HCT116 (cell line): ENCODE measurements at regions not wholly inside any gene's neighbourhood (a gene's known extent, or its start where the extent isn't known, plus 50 kb on each side); places are given as distances from the start of the nearest gene placed in this dataset.
A peak's percentile ranks its signal among the peaks of the same experiment; 100 is the strongest.

Experiments used
- ATAC-seq: fragments of 200-7000 bp; cut with Tn5 transposase; 2 replicates; pipeline ENCODE4 v1.9.1; 2020; ENCODE audit warnings: mild to moderate bottlenecking, moderate library complexity
- BruUV-seq: library from RNA; stranded (reverse); fragments of 400-500 nt; replicated peaks from 2 replicates; lab custom pipeline; 2021; lab: Mats Ljungman, UMichigan
- CTCF ChIA-PET: fragments of 300-600 bp; sonication (Branson Sonifier 250); formaldehyde crosslinking; loops from one replicate; lab custom pipeline; 2021; ENCODE audit warnings: antibody characterized with exemption; lab: Charles Lee
- POLR2A ChIA-PET: fragments of 300-600, 350-600 bp; sonication (Branson Sonifier 250); formaldehyde crosslinking; loops from one replicate; lab custom pipeline; 2021; ENCODE audit warnings: antibody characterized with exemption; lab: Charles Lee
- RAD21 ChIA-PET, 2 experiments: fragments of 300-600 bp; sonication (Branson Sonifier 250); formaldehyde crosslinking; loops; one replicate each; lab custom pipeline; 2023; ENCODE audit warnings: low total read pairs in 2 of 2; ENCODE audit not compliant: uncharacterized antibody in 2 of 2, unreplicated experiment in 2 of 2, low non-redundant PET in 1 of 2; lab: Charles Lee
- DNase-seq: peaks from one replicate; pipeline ENCODE4 v3.0.0-alpha.2; 2010; ENCODE audit warnings: low read depth, low spot score
- H2AFZ ChIP-seq: fragments of 200-600 bp; shearing (Covaris generic), sonication (generic); 2 replicates; pipeline ENCODE4 v1.6.1; 2017; ENCODE audit warnings: low read depth, mixed run types, mixed read lengths, antibody characterized with exemption, low read length; ENCODE audit not compliant: poor library complexity, severe bottlenecking
- H3K27ac ChIP-seq: 2 replicates; pipeline ENCODE4 v1.5.1; 2012; ENCODE audit warnings: low read depth, low read length
- H3K27me3 ChIP-seq: fragments of 200-600 bp; sonication (generic); 2 replicates; pipeline ENCODE4 v1.6.1; 2016; ENCODE audit warnings: mixed run types, low read length, mixed read lengths; ENCODE audit not compliant: insufficient read depth
- H3K36me3 ChIP-seq, 2 experiments: fragments of 200-500 bp in 1 of 2; fragments of 200-600 bp in 1 of 2; sonication (Bioruptor generic) in 1 of 2; sonication (generic) in 1 of 2; 2 replicates each; pipeline versions ENCODE4 v1.5.1 to v1.6.1; 2014 to 2016; ENCODE audit warnings: low read length in 2 of 2, inconsistent platforms in 1 of 2, mixed read lengths in 1 of 2, mixed run types in 1 of 2; ENCODE audit not compliant: insufficient read depth in 2 of 2, control insufficient read depth in 1 of 2
- H3K4me1 ChIP-seq, 2 experiments: fragments of 200-600 bp in 1 of 2; sonication (generic) in 1 of 2; 2 replicates each; pipeline versions ENCODE4 v1.5.1 to v1.6.1; 2012 to 2017; ENCODE audit warnings: low read length in 2 of 2, inconsistent platforms in 1 of 2, mild to moderate bottlenecking in 1 of 2, mixed read lengths in 1 of 2, mixed run types in 1 of 2, moderate library complexity in 1 of 2; ENCODE audit not compliant: insufficient read depth in 2 of 2, control insufficient read depth in 1 of 2
- H3K4me2 ChIP-seq: fragments of 200-600 bp; sonication (generic); 2 replicates; pipeline ENCODE4 v1.6.1; 2017; ENCODE audit warnings: mixed run types, low read length, mixed read lengths
- H3K4me3 ChIP-seq, 2 experiments: fragments of 200-600 bp in 1 of 2; sonication (generic) in 1 of 2; replicated peaks in 1 of 2; 2 replicates each; pipeline ENCODE4 v1.5.1; 2011 to 2016; ENCODE audit warnings: low read length in 2 of 2, control low read depth in 1 of 2, low read depth in 1 of 2, mild to moderate bottlenecking in 1 of 2, mixed read lengths in 1 of 2, mixed run types in 1 of 2
- H3K79me2 ChIP-seq: fragments of 200-600 bp; sonication (generic); 2 replicates; pipeline ENCODE4 v1.6.1; 2017; ENCODE audit warnings: mild to moderate bottlenecking, mixed run types, low read length, moderate library complexity, mixed read lengths; ENCODE audit not compliant: insufficient read depth
- H3K9ac ChIP-seq: fragments of 200-600 bp; sonication (generic); 2 replicates; pipeline ENCODE4 v1.6.1; 2016; ENCODE audit warnings: low read length, mixed read lengths
- H3K9me2 ChIP-seq: fragments of 200-600 bp; sonication (generic), shearing (Covaris generic); 2 replicates; pipeline ENCODE4 v1.6.1; 2017; ENCODE audit warnings: mixed run types, mild to moderate bottlenecking, moderate library complexity; ENCODE audit not compliant: insufficient read depth
- H3K9me3 ChIP-seq, 2 experiments: fragments of 200-500 bp in 1 of 2; fragments of 200-600 bp in 1 of 2; sonication (Bioruptor generic) in 1 of 2; sonication (generic) in 1 of 2; 2 replicates each; pipeline ENCODE4 v1.6.1; 2014 to 2017; ENCODE audit warnings: low read length in 2 of 2, mixed read lengths in 2 of 2, inconsistent platforms in 1 of 2, low read depth in 1 of 2, mild to moderate bottlenecking in 1 of 2, mixed run types in 1 of 2, moderate library complexity in 1 of 2; ENCODE audit not compliant: control insufficient read depth in 1 of 2, insufficient read depth in 1 of 2
- H4K20me1 ChIP-seq: fragments of 200-600 bp; sonication (generic), shearing (Covaris generic); 2 replicates; pipeline ENCODE4 v1.6.1; 2017; ENCODE audit warnings: mixed run types, mild to moderate bottlenecking, moderate library complexity; ENCODE audit not compliant: insufficient read depth
- CBX3 ChIP-seq: IDR thresholded peaks from 2 replicates; pipeline ENCODE4 v1.6.1; 2012; ENCODE audit warnings: low read depth
- CEBPB ChIP-seq: IDR thresholded peaks from 2 replicates; pipeline ENCODE4 v1.6.1; 2012; ENCODE audit warnings: low read depth
- EGR1 ChIP-seq: IDR thresholded peaks from 2 replicates; pipeline ENCODE4 v1.6.1; 2012; ENCODE audit warnings: low read depth
- ELF1 ChIP-seq: IDR thresholded peaks from 2 replicates; pipeline ENCODE4 v1.6.1; 2012; ENCODE audit warnings: low read depth, borderline replicate concordance
- EZH2 ChIP-seq: fragments of 200-600 bp; sonication (generic); IDR thresholded peaks from 2 replicates; pipeline ENCODE4 v1.6.1; 2017; ENCODE audit warnings: antibody characterized with exemption, mixed run types
- FOSL1 ChIP-seq: IDR thresholded peaks from 2 replicates; pipeline ENCODE4 v1.6.1; 2012; ENCODE audit warnings: low read depth
- JUND ChIP-seq: IDR thresholded peaks from 2 replicates; pipeline ENCODE4 v1.6.1; 2012
- POLR2AphosphoS5 ChIP-seq: IDR thresholded peaks from 2 replicates; pipeline ENCODE4 v1.6.1; 2011; ENCODE audit warnings: mild to moderate bottlenecking, low read depth, low read length, moderate library complexity
- RAD21 ChIP-seq: IDR thresholded peaks from 2 replicates; pipeline ENCODE4 v1.6.1; 2012; ENCODE audit warnings: low read depth, mild to moderate bottlenecking
- SIN3A ChIP-seq: IDR thresholded peaks from 2 replicates; pipeline ENCODE4 v1.6.1; 2012; ENCODE audit warnings: low read depth
- SRF ChIP-seq: IDR thresholded peaks from 2 replicates; pipeline ENCODE4 v1.6.1; 2012; ENCODE audit warnings: low read depth
- TCF7L2 ChIP-seq: IDR thresholded peaks from 2 replicates; pipeline ENCODE4 v1.7.0; 2011; ENCODE audit warnings: borderline replicate concordance, inconsistent platforms; ENCODE audit not compliant: insufficient read depth, insufficient read length; ENCODE audit errors: extremely low read depth
- YY1 ChIP-seq: IDR thresholded peaks from 2 replicates; pipeline ENCODE4 v1.6.1; 2011; ENCODE audit warnings: low read length, low read depth, moderate library complexity, mild to moderate bottlenecking; ENCODE audit not compliant: insufficient replicate concordance; ENCODE audit errors: extremely low read depth
- ZFX ChIP-seq: fragments of 450-650 bp; IDR thresholded peaks from 2 replicates; pipeline ENCODE4 v1.6.1; 2017
- ZNF274 ChIP-seq: fragments of 200-500 bp; sonication (Bioruptor generic); IDR thresholded peaks from 2 replicates; pipeline ENCODE4 v1.6.1; 2014; ENCODE audit warnings: mild to moderate bottlenecking, low read depth, low read length, inconsistent platforms
- intact Hi-C: fragments of 100-400 bp; cut with micrococcal nuclease; formaldehyde crosslinking; loops from 2 replicates; pipeline ENCODE4 v1.10.0; 2022
- TF ChIP-seq, protein P1 (sequence below): IDR thresholded peaks from 2 replicates; pipeline ENCODE4 v1.6.1; 2012; ENCODE audit warnings: low read depth
- TF ChIP-seq, protein P2 (sequence below), 3 experiments: fragments of 200-600 bp in 1 of 3; sonication (generic) in 1 of 3; IDR thresholded peaks in 2 of 3; conservative IDR thresholded peaks in 1 of 3; 2 replicates each; pipeline ENCODE4 v1.5.1; 2012 to 2017; ENCODE audit warnings: low read depth in 2 of 3, low read length in 2 of 3, antibody characterized with exemption in 1 of 3, borderline replicate concordance in 1 of 3, control low read depth in 1 of 3, mild to moderate bottlenecking in 1 of 3, mixed read lengths in 1 of 3, mixed run types in 1 of 3, moderate library complexity in 1 of 3; ENCODE audit not compliant: insufficient read depth in 1 of 3
- TF ChIP-seq, protein P3 (sequence below): IDR thresholded peaks from 2 replicates; pipeline ENCODE4 v1.6.1; 2011; ENCODE audit warnings: mild to moderate bottlenecking, low read length, moderate library complexity; ENCODE audit not compliant: insufficient replicate concordance; ENCODE audit errors: extremely low read depth
- TF ChIP-seq, protein P4 (sequence below): IDR thresholded peaks from 2 replicates; pipeline ENCODE4 v1.6.1; 2012
- TF ChIP-seq, protein P5 (sequence below): IDR thresholded peaks from 2 replicates; pipeline ENCODE4 v1.6.1; 2012

DNA sequence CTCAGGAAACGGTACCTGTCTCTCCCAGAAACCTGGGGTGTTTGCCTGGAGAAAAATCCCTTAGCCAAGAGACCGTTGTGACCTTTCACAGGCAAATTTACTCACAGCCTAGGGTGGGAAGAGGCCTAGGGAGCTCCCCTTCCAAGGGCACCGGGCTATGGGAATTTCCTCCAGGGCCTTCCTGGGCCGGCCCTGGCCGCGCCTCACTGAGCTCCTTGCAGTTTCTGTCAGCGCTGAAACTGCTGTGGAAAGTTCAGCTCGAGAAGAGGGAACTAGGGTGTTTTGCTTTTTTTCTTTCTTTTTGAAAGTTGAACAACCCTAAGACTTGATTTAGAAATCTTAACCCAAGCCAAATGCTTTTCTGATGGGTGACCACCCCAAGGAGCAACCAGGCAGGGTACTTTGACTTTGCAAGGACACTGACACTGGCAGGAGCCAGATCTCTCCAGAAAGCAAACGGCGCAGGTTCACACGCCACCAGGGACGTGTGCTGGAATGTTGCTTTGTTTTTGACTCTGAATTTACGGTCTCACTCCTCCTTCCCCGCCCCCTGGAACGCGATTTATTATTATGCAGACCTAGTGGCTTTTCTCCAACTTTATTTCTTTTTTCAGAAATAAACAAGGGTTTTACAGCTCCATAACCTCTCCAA, 229.6 kb upstream of the JUN start:
- peaks cover 0 to 17% of the 10 kb centered on the region in 2 experiments; a peak in 2 of 4 replicates for H3K4me1 ChIP-seq
- no peaks in the 10 kb centered on the region for H3K9me2 ChIP-seq
- H3K9me3 ChIP-seq = no peaks in the 10 kb centered on the region
- no peak overlapping the region for H3K9ac ChIP-seq
- H3K4me3 ChIP-seq = no peak overlapping the region
- BruUV-seq = no TSS peak
- H3K36me3 ChIP-seq = no peaks in the 10 kb centered on the region
- no peak overlapping the region for H3K27ac ChIP-seq
- CTCF ChIA-PET = interaction anchor here (1.6 kb wide), 1 partner anchor 277 kb away, joined by 3 read pairs; no protein-coding TSS in a partner anchor
- H4K20me1 ChIP-seq = no peaks in the 10 kb centered on the region
- RAD21 ChIA-PET = no interaction called here
- POLR2A ChIA-PET = no interaction called here
- no peak overlapping the region for H3K4me2 ChIP-seq
- intact Hi-C loops = no loop called here
- no peaks in the 10 kb centered on the region for H3K79me2 ChIP-seq
- peak overlapping the region; percentile 17 for H2AFZ ChIP-seq
- H3K27me3 ChIP-seq = no peaks in the 10 kb centered on the region
- DNase-seq = no peak
- TF ChIP-seq SRF (no peak), RAD21 (no peak), JUND (no peak), ELF1 (no peak), CEBPB (no peak), CBX3 (no peak), ZNF274 (no peak), TCF7L2 (no peak), ZFX (no peak), FOSL1 (no peak), EZH2 (no peak), POLR2AphosphoS5 (no peak), YY1 (no peak), SIN3A (no peak), EGR1 (no peak)
- TF ChIP-seq, protein P1, sequence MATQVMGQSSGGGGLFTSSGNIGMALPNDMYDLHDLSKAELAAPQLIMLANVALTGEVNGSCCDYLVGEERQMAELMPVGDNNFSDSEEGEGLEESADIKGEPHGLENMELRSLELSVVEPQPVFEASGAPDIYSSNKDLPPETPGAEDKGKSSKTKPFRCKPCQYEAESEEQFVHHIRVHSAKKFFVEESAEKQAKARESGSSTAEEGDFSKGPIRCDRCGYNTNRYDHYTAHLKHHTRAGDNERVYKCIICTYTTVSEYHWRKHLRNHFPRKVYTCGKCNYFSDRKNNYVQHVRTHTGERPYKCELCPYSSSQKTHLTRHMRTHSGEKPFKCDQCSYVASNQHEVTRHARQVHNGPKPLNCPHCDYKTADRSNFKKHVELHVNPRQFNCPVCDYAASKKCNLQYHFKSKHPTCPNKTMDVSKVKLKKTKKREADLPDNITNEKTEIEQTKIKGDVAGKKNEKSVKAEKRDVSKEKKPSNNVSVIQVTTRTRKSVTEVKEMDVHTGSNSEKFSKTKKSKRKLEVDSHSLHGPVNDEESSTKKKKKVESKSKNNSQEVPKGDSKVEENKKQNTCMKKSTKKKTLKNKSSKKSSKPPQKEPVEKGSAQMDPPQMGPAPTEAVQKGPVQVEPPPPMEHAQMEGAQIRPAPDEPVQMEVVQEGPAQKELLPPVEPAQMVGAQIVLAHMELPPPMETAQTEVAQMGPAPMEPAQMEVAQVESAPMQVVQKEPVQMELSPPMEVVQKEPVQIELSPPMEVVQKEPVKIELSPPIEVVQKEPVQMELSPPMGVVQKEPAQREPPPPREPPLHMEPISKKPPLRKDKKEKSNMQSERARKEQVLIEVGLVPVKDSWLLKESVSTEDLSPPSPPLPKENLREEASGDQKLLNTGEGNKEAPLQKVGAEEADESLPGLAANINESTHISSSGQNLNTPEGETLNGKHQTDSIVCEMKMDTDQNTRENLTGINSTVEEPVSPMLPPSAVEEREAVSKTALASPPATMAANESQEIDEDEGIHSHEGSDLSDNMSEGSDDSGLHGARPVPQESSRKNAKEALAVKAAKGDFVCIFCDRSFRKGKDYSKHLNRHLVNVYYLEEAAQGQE = no peak
- TF ChIP-seq, protein P2, sequence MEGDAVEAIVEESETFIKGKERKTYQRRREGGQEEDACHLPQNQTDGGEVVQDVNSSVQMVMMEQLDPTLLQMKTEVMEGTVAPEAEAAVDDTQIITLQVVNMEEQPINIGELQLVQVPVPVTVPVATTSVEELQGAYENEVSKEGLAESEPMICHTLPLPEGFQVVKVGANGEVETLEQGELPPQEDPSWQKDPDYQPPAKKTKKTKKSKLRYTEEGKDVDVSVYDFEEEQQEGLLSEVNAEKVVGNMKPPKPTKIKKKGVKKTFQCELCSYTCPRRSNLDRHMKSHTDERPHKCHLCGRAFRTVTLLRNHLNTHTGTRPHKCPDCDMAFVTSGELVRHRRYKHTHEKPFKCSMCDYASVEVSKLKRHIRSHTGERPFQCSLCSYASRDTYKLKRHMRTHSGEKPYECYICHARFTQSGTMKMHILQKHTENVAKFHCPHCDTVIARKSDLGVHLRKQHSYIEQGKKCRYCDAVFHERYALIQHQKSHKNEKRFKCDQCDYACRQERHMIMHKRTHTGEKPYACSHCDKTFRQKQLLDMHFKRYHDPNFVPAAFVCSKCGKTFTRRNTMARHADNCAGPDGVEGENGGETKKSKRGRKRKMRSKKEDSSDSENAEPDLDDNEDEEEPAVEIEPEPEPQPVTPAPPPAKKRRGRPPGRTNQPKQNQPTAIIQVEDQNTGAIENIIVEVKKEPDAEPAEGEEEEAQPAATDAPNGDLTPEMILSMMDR (IDR thresholded peaks at IDR 0.05 in 2 of 3, conservative IDR thresholded peaks at IDR 0.05 in 1 of 3; ENCODE audit: borderline replicate concordance in 1 of 3, insufficient read depth in 1 of 3, low read depth in 2 of 3, low read length in 2 of 3) = no peak
- TF ChIP-seq, protein P3, sequence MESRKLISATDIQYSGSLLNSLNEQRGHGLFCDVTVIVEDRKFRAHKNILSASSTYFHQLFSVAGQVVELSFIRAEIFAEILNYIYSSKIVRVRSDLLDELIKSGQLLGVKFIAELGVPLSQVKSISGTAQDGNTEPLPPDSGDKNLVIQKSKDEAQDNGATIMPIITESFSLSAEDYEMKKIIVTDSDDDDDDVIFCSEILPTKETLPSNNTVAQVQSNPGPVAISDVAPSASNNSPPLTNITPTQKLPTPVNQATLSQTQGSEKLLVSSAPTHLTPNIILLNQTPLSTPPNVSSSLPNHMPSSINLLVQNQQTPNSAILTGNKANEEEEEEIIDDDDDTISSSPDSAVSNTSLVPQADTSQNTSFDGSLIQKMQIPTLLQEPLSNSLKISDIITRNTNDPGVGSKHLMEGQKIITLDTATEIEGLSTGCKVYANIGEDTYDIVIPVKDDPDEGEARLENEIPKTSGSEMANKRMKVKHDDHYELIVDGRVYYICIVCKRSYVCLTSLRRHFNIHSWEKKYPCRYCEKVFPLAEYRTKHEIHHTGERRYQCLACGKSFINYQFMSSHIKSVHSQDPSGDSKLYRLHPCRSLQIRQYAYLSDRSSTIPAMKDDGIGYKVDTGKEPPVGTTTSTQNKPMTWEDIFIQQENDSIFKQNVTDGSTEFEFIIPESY = no peak
- TF ChIP-seq, protein P4, sequence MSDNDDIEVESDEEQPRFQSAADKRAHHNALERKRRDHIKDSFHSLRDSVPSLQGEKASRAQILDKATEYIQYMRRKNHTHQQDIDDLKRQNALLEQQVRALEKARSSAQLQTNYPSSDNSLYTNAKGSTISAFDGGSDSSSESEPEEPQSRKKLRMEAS = no peak
- TF ChIP-seq, protein P5, sequence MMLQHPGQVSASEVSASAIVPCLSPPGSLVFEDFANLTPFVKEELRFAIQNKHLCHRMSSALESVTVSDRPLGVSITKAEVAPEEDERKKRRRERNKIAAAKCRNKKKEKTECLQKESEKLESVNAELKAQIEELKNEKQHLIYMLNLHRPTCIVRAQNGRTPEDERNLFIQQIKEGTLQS = no peak
- ATAC-seq = no peak
